ENCODE measurements at regions not wholly inside any gene's neighbourhood (a gene's known extent, or its start where the extent isn't known, plus 50 kb on each side); places are given as distances from the start of the nearest gene placed in this dataset.

- intact Hi-C loops (cut with DNase I; ENCODE audit: low total_unique reads) = no loop called here
- TF ChIP-seq CTCF (IDR thresholded peaks at IDR 0.05 in 8 of 11, conservative IDR thresholded peaks at IDR 0.05 in 3 of 11) (no peak), POLR2AphosphoS5 (IDR thresholded peaks at IDR 0.05) (no peak), POLR2A (IDR thresholded peaks at IDR 0.05) (no peak)
These were observed 443.7 kb upstream of the CWC22 start for GRCh38 chr2:180450841-180451240.

GRCh38 chr2:180449171-180449915 lies 442.2 kb upstream of the CWC22 start:
- H3K36me3 ChIP-seq = no peaks in the 10 kb centered on the region
- no peak overlapping the region for H3K4me3 ChIP-seq
- H3K27me3 ChIP-seq (replicated peaks in 1 of 7) = no peaks in the 10 kb centered on the region
- intact Hi-C loops (cut with DNase I; ENCODE audit: low total_unique reads) = no loop called here
- DNase-seq = no peak
- H3K9me3 ChIP-seq = no peaks in the 10 kb centered on the region
- TF ChIP-seq POLR2AphosphoS5 (IDR thresholded peaks at IDR 0.05) (no peak), CTCF (IDR thresholded peaks at IDR 0.05 in 8 of 11, conservative IDR thresholded peaks at IDR 0.05 in 3 of 11) (no peak), POLR2A (IDR thresholded peaks at IDR 0.05) (no peak)
- H3K4me1 ChIP-seq = no peaks in the 10 kb centered on the region
- 68 to 84% (median 78%) methylated on average over 3 of the region's 3 CpGs for WGBS, 5 donors
- H3K27ac ChIP-seq = no peak overlapping the region

More at GRCh38 chr2:180450841-180451240, 443.7 kb upstream of the CWC22 start:
- H3K27me3 ChIP-seq (replicated peaks in 1 of 7) = no peaks in the 10 kb centered on the region
- H3K4me1 ChIP-seq = no peaks in the 10 kb centered on the region
- no peaks in the 10 kb centered on the region for H3K36me3 ChIP-seq
- H3K27ac ChIP-seq = no peak overlapping the region
- no peak overlapping the region for H3K4me3 ChIP-seq
- no peaks in the 10 kb centered on the region for H3K9me3 ChIP-seq
- DNase-seq = no peak

GRCh38 chr2:180446492-180446891 lies 439.4 kb upstream of the CWC22 start:
- peaks cover 0 to 5% (median 0%) of the 10 kb centered on the region in 8 donors for H3K9me3 ChIP-seq
- intact Hi-C loops (cut with DNase I; ENCODE audit: low total_unique reads) = no loop called here
- H3K4me3 ChIP-seq = no peak overlapping the region
- DNase-seq = no peak
- no peaks in the 10 kb centered on the region for H3K27me3 ChIP-seq (replicated peaks in 1 of 7)
- 75 to 90% (median 84%) methylated on average over 6 of the region's 6 CpGs for WGBS, 5 donors
- TF ChIP-seq CTCF (IDR thresholded peaks at IDR 0.05 in 8 of 11, conservative IDR thresholded peaks at IDR 0.05 in 3 of 11) = no peak
- TF ChIP-seq POLR2A (IDR thresholded peaks at IDR 0.05) = no peak
- TF ChIP-seq POLR2AphosphoS5 (IDR thresholded peaks at IDR 0.05) = no peak
- no peaks in the 10 kb centered on the region for H3K4me1 ChIP-seq
- no peaks in the 10 kb centered on the region for H3K36me3 ChIP-seq
- H3K27ac ChIP-seq = no peak overlapping the region

- Histone ChIP-seq H3K9me3 (peaks cover 0 to 5% (median 0%) of the 10 kb centered on the region in 8 donors), H3K27me3 (replicated peaks in 1 of 7) (no peaks in the 10 kb centered on the region), H3K4me3 (no peak overlapping the region), H3K4me1 (no peaks in the 10 kb centered on the region), H3K36me3 (no peaks in the 10 kb centered on the region), H3K27ac (no peak overlapping the region)
- WGBS, 5 donors = 0 to 92% (median 68%) methylated on average over 1 of the region's 1 CpG
- no peak for DNase-seq
- TF ChIP-seq POLR2AphosphoS5 (IDR thresholded peaks at IDR 0.05) = no peak
- no peak for TF ChIP-seq CTCF (IDR thresholded peaks at IDR 0.05 in 8 of 11, conservative IDR thresholded peaks at IDR 0.05 in 3 of 11)
- TF ChIP-seq POLR2A (IDR thresholded peaks at IDR 0.05) = no peak
- intact Hi-C loops (cut with DNase I; ENCODE audit: low total_unique reads) = no loop called here
These were observed 436.8 kb upstream of the CWC22 start for GRCh38 chr2:180443888-180444287.

Measured in spleen (tissue), 11 donors.